H1 (cell line): ENCODE measurements at regions not wholly inside any gene's neighbourhood (a gene's known extent, or its start where the extent isn't known, plus 50 kb on each side); places are given as distances from the start of the nearest gene placed in this dataset.

Source experiments
- CTCF ChIA-PET: fragments of 300-600 bp; sonication (Branson Sonifier 250); formaldehyde crosslinking; loops from one replicate; lab custom pipeline; 2021; ENCODE audit not compliant: partially characterized antibody; lab: Charles Lee
- POLR2A ChIA-PET: fragments of 300-600 bp; sonication (Branson Sonifier 250); formaldehyde crosslinking; loops from one replicate; lab custom pipeline; 2021; ENCODE audit warnings: inconsistent platforms; ENCODE audit not compliant: partially characterized antibody; lab: Charles Lee
- DNase-seq, 2 experiments: peaks; one replicate each; pipeline versions ENCODE4 v3.0.0 to v3.0.0-alpha.2; 2010 to 2022; ENCODE audit warnings: low spot score in 2 of 2, low read depth in 1 of 2, mixed read lengths in 1 of 2
- FAIRE-seq: peaks from 2 replicates; lab custom pipeline; 2011; peaks lifted over from hg19 to GRCh38; lab: Jason Lieb, UNC
- H2AFZ ChIP-seq: 2 replicates; pipeline ENCODE4 v1.8.1; 2012; ENCODE audit warnings: low read length, inconsistent platforms
- H2AK5ac ChIP-seq: 2 replicates; pipeline ENCODE4 v1.6.1; 2013; ENCODE audit warnings: low read depth, low read length
- H2BK120ac ChIP-seq: replicated peaks from 2 replicates; pipeline ENCODE3; 2013; ENCODE audit warnings: low read depth, low read length, inconsistent platforms
- H2BK12ac ChIP-seq: 2 replicates; pipeline ENCODE4 v1.6.1; 2013; ENCODE audit warnings: low read depth, low read length
- H2BK15ac ChIP-seq: 2 replicates; pipeline ENCODE4 v1.6.1; 2013; ENCODE audit warnings: low read length
- H2BK20ac ChIP-seq: 2 replicates; pipeline ENCODE4 v1.6.1; 2013; ENCODE audit warnings: low read length
- H2BK5ac ChIP-seq: 2 replicates; pipeline ENCODE4 v1.6.1; 2013; ENCODE audit warnings: low read depth, low read length
- H3K14ac ChIP-seq: 2 replicates; pipeline ENCODE4 v1.6.1; 2013; ENCODE audit warnings: inconsistent platforms; ENCODE audit not compliant: insufficient read length
- H3K18ac ChIP-seq: 2 replicates; pipeline ENCODE4 v1.6.1; 2013; ENCODE audit warnings: low read length; ENCODE audit errors: extremely low read depth
- H3K23ac ChIP-seq: 2 replicates; pipeline ENCODE4 v1.6.1; 2013; ENCODE audit warnings: inconsistent platforms; ENCODE audit not compliant: insufficient read length
- H3K23me2 ChIP-seq: 2 replicates; pipeline ENCODE4 v1.6.1; 2013; ENCODE audit warnings: low read depth, low read length
- H3K27ac ChIP-seq: 2 replicates; pipeline ENCODE4 v1.6.1; 2011; ENCODE audit warnings: low read depth, low read length, inconsistent platforms
- H3K27me3 ChIP-seq, 4 experiments: replicated peaks in 1 of 4; 1 replicate in 1 of 4; 2 replicates in 3 of 4; pipeline versions ENCODE4 v1.6.1 to v1.8.1; 2011 to 2013; ENCODE audit warnings: low read length in 3 of 4, mild to moderate bottlenecking in 3 of 4, inconsistent platforms in 2 of 4, mixed read lengths in 2 of 4, moderate library complexity in 1 of 4; ENCODE audit not compliant: control insufficient read depth in 3 of 4, insufficient read depth in 3 of 4; ENCODE audit errors: extremely low read depth in 1 of 4
- H3K36me3 ChIP-seq, 4 experiments: 2 replicates each; pipeline versions ENCODE4 v1.6.1 to v1.8.1; 2011 to 2013; ENCODE audit warnings: mild to moderate bottlenecking in 4 of 4, low read length in 3 of 4, moderate library complexity in 2 of 4, control low read depth in 1 of 4, inconsistent platforms in 1 of 4; ENCODE audit not compliant: insufficient read depth in 4 of 4, control insufficient read depth in 2 of 4
- H3K4ac ChIP-seq: replicated peaks from 2 replicates; pipeline ENCODE3; 2013; ENCODE audit warnings: low read length, low read depth, mixed read lengths, inconsistent platforms; ENCODE audit not compliant: insufficient read length
- H3K4me1 ChIP-seq, 4 experiments: replicated peaks in 1 of 4; 1 replicate in 1 of 4; 2 replicates in 3 of 4; pipeline versions ENCODE4 v1.6.1 to v1.8.1; 2011 to 2013; ENCODE audit warnings: low read length in 3 of 4, inconsistent platforms in 2 of 4, mixed read lengths in 1 of 4; ENCODE audit not compliant: insufficient read depth in 4 of 4, control insufficient read depth in 3 of 4
- H3K4me2 ChIP-seq, 2 experiments: 2 replicates each; pipeline versions ENCODE4 v1.6.1 to v1.8.1; 2011 to 2013; ENCODE audit warnings: low read depth in 2 of 2, low read length in 2 of 2, control low read depth in 1 of 2, inconsistent platforms in 1 of 2, mild to moderate bottlenecking in 1 of 2; ENCODE audit not compliant: insufficient read depth in 1 of 2
- H3K4me3 ChIP-seq, 4 experiments: fragments of 200-600, 300-600 bp in 1 of 4; sonication (generic), shearing (Covaris generic), sonication (Bioruptor Twin) in 1 of 4; 2 replicates each; pipeline versions ENCODE4 v1.5.1 to v1.8.1; 2011 to 2016; ENCODE audit warnings: low read length in 4 of 4, low read depth in 3 of 4, control low read depth in 2 of 4, inconsistent platforms in 2 of 4, mild to moderate bottlenecking in 2 of 4, mixed read lengths in 1 of 4, moderate library complexity in 1 of 4; ENCODE audit not compliant: insufficient read depth in 2 of 4; ENCODE audit errors: extremely low read depth in 1 of 4
- H3K56ac ChIP-seq: replicated peaks from 2 replicates; pipeline ENCODE3; 2013; ENCODE audit warnings: low read depth, mild to moderate bottlenecking, mixed read lengths, low read length, inconsistent platforms; ENCODE audit not compliant: insufficient read length
- H3K79me1 ChIP-seq: 2 replicates; pipeline ENCODE4 v1.6.1; 2013; ENCODE audit warnings: low read depth, low read length, control low read depth
- H3K79me2 ChIP-seq, 2 experiments: 2 replicates each; pipeline versions ENCODE4 v1.6.1 to v1.8.1; 2012 to 2013; ENCODE audit warnings: low read length in 2 of 2, mild to moderate bottlenecking in 2 of 2, inconsistent platforms in 1 of 2; ENCODE audit not compliant: insufficient read depth in 2 of 2, control insufficient read depth in 1 of 2
- H3K9ac ChIP-seq, 4 experiments: replicated peaks in 1 of 4; 1 replicate in 1 of 4; 2 replicates in 3 of 4; pipeline versions ENCODE4 v1.6.1 to v1.8.1; 2011 to 2013; ENCODE audit warnings: low read depth in 3 of 4, low read length in 3 of 4, control low read depth in 2 of 4, mild to moderate bottlenecking in 2 of 4, moderate library complexity in 2 of 4, inconsistent platforms in 1 of 4; ENCODE audit errors: extremely low read depth in 1 of 4
- H3K9me3 ChIP-seq, 2 experiments: 2 replicates each; pipeline versions ENCODE4 v1.6.1 to v1.8.1; 2012 to 2013; ENCODE audit warnings: mild to moderate bottlenecking in 2 of 2, moderate library complexity in 2 of 2, control low read depth in 1 of 2, inconsistent platforms in 1 of 2, low read depth in 1 of 2, low read length in 1 of 2, mixed read lengths in 1 of 2; ENCODE audit not compliant: insufficient read depth in 2 of 2
- H4K20me1 ChIP-seq, 2 experiments: replicated peaks in 1 of 2; 2 replicates each; pipeline versions ENCODE3 to v1.8.1; 2011 to 2013; ENCODE audit warnings: inconsistent platforms in 2 of 2, low read length in 2 of 2, mild to moderate bottlenecking in 1 of 2; ENCODE audit not compliant: insufficient read depth in 2 of 2, control insufficient read depth in 1 of 2
- H4K5ac ChIP-seq: 2 replicates; pipeline ENCODE4 v1.6.1; 2013; ENCODE audit warnings: low read length, low read depth, mixed read lengths, inconsistent platforms; ENCODE audit not compliant: insufficient read length
- H4K8ac ChIP-seq: 2 replicates; pipeline ENCODE4 v1.8.0; 2013; ENCODE audit warnings: mild to moderate bottlenecking, moderate library complexity, low read length, inconsistent platforms; ENCODE audit not compliant: insufficient read depth; ENCODE audit errors: extremely low read depth
- H4K91ac ChIP-seq: replicated peaks from 2 replicates; pipeline ENCODE3; 2013; ENCODE audit warnings: low read length, mixed read lengths, inconsistent platforms; ENCODE audit not compliant: insufficient read length
- ATF3 ChIP-seq: IDR thresholded peaks from 2 replicates; pipeline ENCODE4 v1.6.1; 2011; ENCODE audit warnings: low read depth, mild to moderate bottlenecking, low read length; ENCODE audit not compliant: insufficient read depth
- CBX5 ChIP-seq: fragments of 300-800, 300-1000 bp; sonication (generic); IDR thresholded peaks from 2 replicates; pipeline ENCODE4 v1.7.1; 2016; ENCODE audit warnings: antibody characterized with exemption, low read length, low read depth
- CREB1 ChIP-seq: IDR thresholded peaks from 2 replicates; pipeline ENCODE4 v1.6.1; 2012; ENCODE audit warnings: inconsistent platforms
- FOSL1 ChIP-seq: IDR thresholded peaks from 2 replicates; pipeline ENCODE4 v1.6.1; 2011; ENCODE audit warnings: mild to moderate bottlenecking, low read depth, low read length, moderate library complexity; ENCODE audit not compliant: insufficient read depth
- GABPA ChIP-seq: IDR thresholded peaks from 2 replicates; pipeline ENCODE4 v1.6.1; 2011; ENCODE audit warnings: mild to moderate bottlenecking, low read length, moderate library complexity, borderline replicate concordance; ENCODE audit not compliant: insufficient read depth
- JUND ChIP-seq: IDR thresholded peaks from 2 replicates; pipeline ENCODE4 v1.6.1; 2011; ENCODE audit warnings: mild to moderate bottlenecking, improper control_type of control experiment, low read length
- NANOG ChIP-seq: IDR thresholded peaks from 2 replicates; pipeline ENCODE4 v1.6.1; 2011; ENCODE audit warnings: low read length, low read depth, mild to moderate bottlenecking, inconsistent platforms; ENCODE audit not compliant: insufficient read depth, poor library complexity, severe bottlenecking
- RBBP5 ChIP-seq: IDR thresholded peaks from 2 replicates; pipeline ENCODE4 v1.7.1; 2012; ENCODE audit warnings: low read depth, mild to moderate bottlenecking, inconsistent platforms, low read length, moderate library complexity, borderline replicate concordance
- RNF2 ChIP-seq: fragments of 200-900, 300-1000 bp; sonication (generic); IDR thresholded peaks from 2 replicates; pipeline ENCODE4 v1.7.1; 2016; ENCODE audit warnings: borderline replicate concordance, low read depth, mild to moderate bottlenecking, antibody characterized with exemption, low read length; ENCODE audit not compliant: poor library complexity, severe bottlenecking; ENCODE audit errors: missing control alignments
- TAF7 ChIP-seq: optimal IDR thresholded peaks from 2 replicates; pipeline ENCODE3; 2011; ENCODE audit warnings: low read depth, mild to moderate bottlenecking, inconsistent platforms, low read length, moderate library complexity, borderline replicate concordance
- WGBS, 2 experiments: shearing (Covaris generic) in 1 of 2; methylation state at CpG; one replicate each; pipeline versions ENCODE4 v1.1.6 to v1.1.7; 2013 to 2015; ENCODE audit warnings: low lambda C conversion rate in 2 of 2, mixed read lengths in 2 of 2, inconsistent platforms in 1 of 2, low coverage in 1 of 2, missing lambda C conversion rate in 1 of 2; ENCODE audit not compliant: insufficient replicate concordance in 2 of 2, insufficient coverage in 1 of 2, insufficient read length in 1 of 2; ENCODE audit errors: extremely low coverage in 1 of 2, missing lambda C conversion rate in 1 of 2; 5-methylcytosine and 5-hydroxymethylcytosine counted together

- CTCF ChIA-PET, result interaction anchor here (0.7 to 1.3 kb wide), 3 partner anchors 19 to 271 kb away, joined by 3 to 4 read pairs (median 3); no protein-coding TSS in a partner anchor
- Histone ChIP-seq H3K27me3 (no peaks in the 10 kb centered on the region), H4K8ac (no peak overlapping the region), H3K4me2 (no peak overlapping the region), H2BK12ac (no peak overlapping the region), H3K36me3 (no peaks in the 10 kb centered on the region), H3K56ac (no peak overlapping the region), H3K4me1 (no peaks in the 10 kb centered on the region), H3K9ac (no peak overlapping the region), H3K18ac (no peak overlapping the region), H3K23ac (no peak overlapping the region), H3K4ac (no peak overlapping the region), H3K79me1 (no peaks in the 10 kb centered on the region), H4K5ac (no peak overlapping the region), H3K79me2 (no peaks in the 10 kb centered on the region), H2BK120ac (no peak overlapping the region), H3K14ac (no peak overlapping the region), H2BK15ac (no peak overlapping the region), H4K20me1 (no peaks in the 10 kb centered on the region), H3K9me3 (no peaks in the 10 kb centered on the region), H4K91ac (no peak overlapping the region), H2AK5ac (no peak overlapping the region), H3K4me3 (no peak overlapping the region), H2BK5ac (no peak overlapping the region), H2AFZ (no peak overlapping the region), H3K23me2 (no peaks in the 10 kb centered on the region), H2BK20ac (no peak overlapping the region), H3K27ac (no peak overlapping the region)
- WGBS, 2 experiments, result 89% methylated on average over 13 of the region's 25 CpGs; no CpG with 5 or more reads in 1 of the 2 experiments
- no peak for FAIRE-seq
- no peak for DNase-seq
- POLR2A ChIA-PET, result no interaction called here
- TF ChIP-seq RNF2 (no peak), TAF7 (no peak), FOSL1 (no peak), RBBP5 (no peak), CREB1 (no peak), NANOG (no peak), CBX5 (no peak), JUND (no peak), GABPA (no peak), ATF3 (no peak)
These were observed 83.9 kb upstream of the MS4A8 start for GRCh38 chr11:60615497-60615896.
